ENCODE measurements at regions not wholly inside any gene's neighbourhood (a gene's known extent, or its start where the extent isn't known, plus 50 kb on each side); places are given as distances from the start of the nearest gene placed in this dataset.
"Not testable (repeated sequence)": the region's sequence is repeated elsewhere in the genome, so short reads cannot be mapped to it uniquely, and the experiment has no call there.

DNA sequence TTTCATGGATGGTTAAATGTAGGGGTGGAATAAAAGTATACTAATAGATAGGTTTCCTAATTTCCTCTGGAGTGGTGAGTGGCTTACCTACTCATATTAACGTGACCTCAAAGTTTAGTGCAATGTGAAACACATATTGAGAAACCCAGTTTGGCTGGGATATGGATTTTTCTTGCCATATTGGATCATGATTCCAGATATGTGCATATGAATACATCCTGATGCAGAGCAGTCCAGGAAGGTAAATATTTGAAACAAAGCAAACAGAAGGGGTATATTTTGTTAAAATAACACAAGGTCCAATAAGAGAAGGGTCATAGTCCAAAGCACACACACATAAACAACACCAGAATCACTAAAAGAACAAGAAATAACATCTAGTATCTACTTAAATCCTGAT, 608.1 kb downstream of the PKHD1 start:
- DNase-seq (ENCODE audit: low spot score), result no peak

GRCh38 chr6:51480040-51480439, 607.4 kb downstream of the PKHD1 start:
- no peak for DNase-seq (ENCODE audit: low spot score)

DNA sequence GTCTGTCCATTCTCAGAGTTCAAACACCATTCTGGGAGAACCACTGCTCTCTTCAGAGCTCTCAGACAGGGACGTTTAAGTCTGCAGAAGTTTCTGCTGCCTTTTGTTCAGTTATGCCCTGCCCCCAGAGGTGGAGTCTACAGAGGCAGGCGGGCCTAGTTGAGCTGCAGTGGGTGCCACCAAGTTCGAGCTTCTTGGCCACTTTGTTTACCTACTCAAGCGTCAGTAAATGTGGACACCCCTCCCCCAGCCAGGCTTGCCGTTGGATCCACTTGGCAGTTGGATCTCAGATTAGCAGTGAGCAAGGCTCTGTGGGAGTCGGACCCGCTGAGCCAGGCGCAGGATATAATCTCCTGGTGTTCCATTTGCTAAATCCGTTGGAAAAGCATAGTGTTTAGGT, 601.5 kb downstream of the PKHD1 start:
- not testable (repeated sequence) for DNase-seq (ENCODE audit: low spot score)

- no peak for DNase-seq (ENCODE audit: low spot score)
Measured at GRCh38 chr6:51487937-51488336, 599.5 kb downstream of the PKHD1 start.

DNA sequence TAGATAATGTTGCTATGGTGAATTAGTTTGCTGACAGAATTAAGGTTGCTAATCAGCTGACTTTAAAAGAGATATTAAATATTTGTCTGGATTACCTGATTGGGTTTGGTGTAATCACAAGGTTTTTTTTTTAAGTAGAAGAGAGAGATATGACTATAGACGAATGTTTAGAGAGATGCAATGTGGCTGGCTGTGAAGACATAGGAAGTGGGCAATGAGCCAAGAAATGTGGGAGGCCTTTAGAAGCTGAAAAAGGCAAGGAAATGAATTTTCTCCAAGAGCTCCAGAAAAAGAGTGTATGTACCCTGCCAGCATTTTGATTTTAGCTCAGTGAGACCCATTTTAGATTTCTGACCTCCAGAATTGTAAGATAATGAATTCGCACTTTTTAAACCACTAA, 598.3 kb downstream of the PKHD1 start:
- DNase-seq (ENCODE audit: low spot score), result no peak

DNA sequence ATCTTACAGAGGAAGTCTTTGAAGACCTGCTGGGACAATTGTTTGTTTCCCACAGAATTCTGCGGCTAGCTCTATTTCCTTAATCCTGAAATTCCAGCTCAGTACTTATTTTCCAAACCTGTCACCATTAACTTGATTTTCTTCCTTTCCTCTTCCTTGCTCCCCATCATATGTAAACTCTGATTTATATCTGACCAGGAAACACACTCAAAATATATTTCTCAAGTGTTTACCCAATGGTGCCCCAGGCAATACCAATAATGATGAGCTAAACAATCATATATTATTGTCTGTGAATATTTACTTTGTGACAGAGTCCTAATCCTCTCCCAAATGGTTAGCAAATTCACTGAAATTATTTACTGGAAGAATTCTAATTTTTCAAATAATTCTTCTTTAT, 597.3 kb downstream of the PKHD1 start:
- DNase-seq (ENCODE audit: low spot score), result no peak

DNA sequence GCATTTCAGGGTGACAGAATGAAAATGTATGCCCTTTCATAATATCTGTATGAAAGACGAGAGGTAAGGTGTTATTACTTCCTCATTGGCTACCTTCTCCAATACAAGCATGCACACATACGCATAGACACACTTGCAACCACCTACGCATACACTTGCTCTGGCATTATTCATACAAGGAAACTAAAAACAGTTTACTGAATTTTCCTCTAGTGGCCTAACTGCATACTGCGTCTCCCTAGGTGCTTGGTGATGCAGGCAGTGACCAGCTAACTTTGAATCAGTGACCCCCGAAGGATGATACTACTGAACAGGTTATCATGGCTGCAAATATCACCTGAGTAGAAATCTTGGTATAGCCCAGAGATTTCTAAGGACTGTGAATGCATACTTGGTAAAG, 593.1 kb downstream of the PKHD1 start:
- peak; percentile 8 for DNase-seq (ENCODE audit: low spot score)

DNA sequence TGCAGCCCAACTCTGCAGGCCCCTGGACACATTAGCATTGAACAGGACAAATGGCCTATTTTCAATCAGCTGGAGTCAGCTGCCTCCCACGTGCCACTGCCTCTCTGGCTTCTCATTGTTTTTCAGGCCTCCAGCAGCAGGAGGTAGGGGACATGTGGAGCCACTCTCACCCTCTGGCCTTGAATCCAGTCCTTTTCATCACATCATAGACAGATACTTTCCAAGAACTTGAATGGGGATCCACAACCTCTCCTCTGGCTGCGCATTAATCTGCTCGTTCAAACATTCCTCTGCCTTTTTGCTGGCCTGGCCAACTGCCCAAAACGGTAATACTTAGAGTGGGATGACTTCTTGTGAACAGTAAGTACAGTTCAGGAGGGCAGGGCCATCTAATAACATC, 592.3 kb downstream of the PKHD1 start:
- DNase-seq (ENCODE audit: low spot score), result no peak

DNA sequence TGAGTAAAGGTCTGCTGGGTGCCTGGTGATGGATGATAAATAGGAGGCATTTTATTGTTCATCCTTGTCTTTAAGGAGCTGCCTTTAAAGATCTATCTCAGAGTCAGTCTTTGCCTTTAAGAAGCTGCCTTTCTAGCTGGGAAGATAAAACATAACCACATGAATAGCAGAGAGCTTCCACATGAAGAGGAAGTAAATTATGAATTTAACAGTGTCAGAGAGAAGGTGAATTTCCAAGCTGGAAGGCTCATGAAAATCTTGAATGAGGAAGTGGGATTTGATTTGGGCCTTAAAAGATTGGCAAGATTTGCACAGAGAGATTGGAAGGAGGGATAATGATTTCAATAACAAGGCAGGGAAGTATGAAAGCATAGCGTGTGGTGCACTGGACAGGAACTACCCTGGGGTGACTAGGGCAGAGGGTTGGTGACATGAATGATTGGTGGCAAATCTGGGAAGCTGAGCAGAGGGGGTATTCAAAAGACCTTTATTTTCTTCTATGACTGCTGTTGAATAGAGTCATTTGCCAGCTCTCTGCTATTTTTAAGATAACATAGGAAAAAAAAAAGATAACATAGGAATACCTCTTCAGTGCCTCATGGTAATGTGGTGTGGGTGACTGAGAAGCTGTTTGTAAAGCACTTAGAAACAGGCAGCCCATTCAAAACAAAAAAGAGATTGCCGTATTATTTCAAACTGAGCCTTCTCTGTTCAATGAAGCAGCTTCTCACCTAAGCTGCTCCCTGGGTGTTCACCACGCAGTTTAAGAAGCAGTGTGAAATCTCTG, 591.6 kb downstream of the PKHD1 start:
- DNase-seq (ENCODE audit: low spot score), result no peak

DNA sequence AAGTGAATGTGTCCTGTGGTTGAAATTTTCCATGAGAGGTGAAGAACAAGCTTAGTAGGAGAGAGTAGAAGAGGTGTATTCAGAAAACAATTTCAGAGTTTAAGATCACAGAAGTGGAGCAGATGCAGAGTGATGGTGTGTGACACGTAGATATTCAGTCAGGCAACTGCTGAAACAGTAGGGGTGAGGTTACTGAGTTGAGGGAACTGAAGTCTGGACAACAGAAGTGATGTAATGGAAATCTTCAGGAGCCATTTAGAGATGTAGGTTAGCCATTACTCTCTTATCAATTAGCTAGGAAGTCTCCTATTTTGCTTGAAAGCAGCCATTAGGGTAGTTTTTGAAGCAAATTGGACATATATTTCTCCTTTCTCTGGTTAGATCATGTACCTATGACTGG, 584.4 kb downstream of the PKHD1 start:
- no peak for DNase-seq (ENCODE audit: low spot score)

- no peak for DNase-seq (ENCODE audit: low spot score)
Measured at GRCh38 chr6:51505434-51505833, 582.0 kb downstream of the PKHD1 start.

DNA sequence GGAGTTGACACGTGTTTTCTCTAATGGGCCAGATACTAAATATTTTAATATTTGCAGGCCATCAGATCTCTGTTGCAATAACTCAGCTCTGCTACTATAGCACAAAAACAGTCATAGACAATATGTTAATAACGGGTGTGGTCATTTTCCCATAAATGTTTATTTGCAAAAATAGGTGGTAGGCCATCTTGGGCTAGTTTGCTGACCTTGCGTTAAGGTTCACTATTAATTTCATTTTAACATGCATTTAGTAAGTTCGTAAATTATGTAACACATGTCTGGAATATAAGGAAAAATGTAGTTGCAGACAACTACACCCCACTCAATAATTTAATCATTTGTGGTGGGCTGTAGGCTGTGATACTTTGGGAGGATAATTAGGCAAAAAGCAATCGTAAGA, 577.8 kb downstream of the PKHD1 start:
- no peak for DNase-seq (ENCODE audit: low spot score)

- no peak for DNase-seq (ENCODE audit: low spot score)
Measured at GRCh38 chr6:51511081-51511480, 576.3 kb downstream of the PKHD1 start.

- no peak for DNase-seq (ENCODE audit: low spot score)
Measured at GRCh38 chr6:51513891-51514747, 573.3 kb downstream of the PKHD1 start.

GRCh38 chr6:51514748-51515402, 572.5 kb downstream of the PKHD1 start:
- no peak for DNase-seq (ENCODE audit: low spot score)

GRCh38 chr6:51526049-51526448, 561.4 kb downstream of the PKHD1 start:
- DNase-seq (ENCODE audit: low spot score), result no peak

DNA sequence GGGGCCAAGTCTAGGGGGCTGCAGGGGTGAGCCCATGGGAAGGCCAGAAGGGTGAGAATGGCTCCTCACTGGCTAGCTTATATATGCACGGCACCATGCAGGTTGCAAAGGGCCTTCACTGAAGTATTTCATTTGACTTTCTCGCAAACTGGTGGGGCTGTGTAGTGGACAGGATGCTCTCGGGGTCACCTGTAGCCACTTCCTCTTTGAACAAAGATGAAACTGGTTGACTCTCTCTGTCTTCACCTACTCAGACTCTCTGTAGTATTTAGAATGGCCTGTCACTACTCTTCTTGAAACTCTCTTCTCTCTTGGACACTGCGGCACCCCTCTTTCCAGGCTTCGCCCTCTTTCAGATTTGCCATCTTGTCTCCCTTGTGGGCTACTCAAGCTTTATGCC, 560.5 kb downstream of the PKHD1 start:
- no peak for DNase-seq (ENCODE audit: low spot score)

GRCh38 chr6:51528556-51528955, 558.9 kb downstream of the PKHD1 start:
- DNase-seq (ENCODE audit: low spot score), result no peak

GRCh38 chr6:51529240-51529639, 558.2 kb downstream of the PKHD1 start:
- DNase-seq (ENCODE audit: low spot score), result no peak

DNA sequence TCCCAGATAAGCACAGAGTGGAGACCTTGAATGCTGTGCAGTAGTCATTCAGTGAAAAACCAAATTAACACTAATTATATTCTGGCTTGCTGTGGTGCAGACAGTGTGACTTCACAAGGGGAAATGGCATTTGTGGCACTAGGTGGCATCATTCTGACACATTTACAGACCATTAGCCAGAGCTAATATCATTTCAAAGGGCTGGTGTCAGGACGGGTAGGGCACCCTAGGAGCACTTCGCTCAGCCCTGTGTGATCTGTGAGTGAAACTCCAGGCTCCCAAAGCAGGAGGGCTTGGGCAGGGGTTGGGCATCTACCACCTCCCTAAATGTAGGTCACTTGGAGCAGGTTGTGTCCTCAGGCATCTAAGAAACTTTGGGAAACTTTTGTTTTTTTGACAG, 555.8 kb downstream of the PKHD1 start:
- peak; percentile 19 for DNase-seq (ENCODE audit: low spot score)

DNA sequence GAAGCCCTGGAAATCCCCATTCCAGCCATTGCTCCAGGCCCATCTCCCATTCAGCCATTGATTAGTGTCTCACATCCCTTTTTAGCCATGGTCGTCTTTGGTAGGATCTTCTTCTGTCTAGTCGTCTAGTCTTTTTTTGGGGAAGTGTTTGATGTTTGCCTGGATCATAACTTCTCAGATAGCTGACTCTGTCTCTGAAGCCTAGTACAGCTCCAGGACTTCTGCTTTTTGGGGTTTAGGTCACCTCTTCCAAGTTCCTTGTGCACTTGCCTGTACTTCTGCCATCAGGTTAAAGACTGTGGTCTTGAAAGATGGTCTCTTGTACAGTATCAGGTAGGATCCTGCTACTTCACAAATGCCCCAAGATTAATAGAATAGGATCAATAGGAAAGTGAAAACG, 553.5 kb downstream of the PKHD1 start:
- DNase-seq (ENCODE audit: low spot score), result no peak

DNA sequence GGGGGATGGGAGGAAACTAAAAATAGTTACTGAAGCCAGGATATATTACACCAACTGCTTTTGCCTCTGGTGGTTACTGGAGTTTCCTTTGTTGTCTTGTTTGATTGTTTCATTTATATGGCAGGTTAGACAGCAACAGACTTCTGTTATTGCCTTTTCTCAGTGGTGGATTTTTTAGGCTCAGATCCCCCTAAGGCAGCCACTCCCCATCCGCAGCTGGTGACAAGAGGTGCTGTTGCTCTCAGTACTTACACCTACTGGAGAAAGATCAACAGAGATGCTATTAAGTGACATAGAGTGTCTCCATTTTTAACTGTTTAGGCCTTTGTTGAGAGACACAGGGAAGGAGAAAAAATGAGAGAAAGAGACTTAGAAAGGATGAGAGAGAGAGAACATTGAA, 552.1 kb downstream of the PKHD1 start:
- DNase-seq (ENCODE audit: low spot score), result no peak

- DNase-seq (ENCODE audit: low spot score), result no peak
Measured at GRCh38 chr6:51536728-51537127, 550.7 kb downstream of the PKHD1 start.
